Memory B cell (primary cell): ENCODE measurements at regions not wholly inside any gene's neighbourhood (a gene's known extent, or its start where the extent isn't known, plus 50 kb on each side); places are given as distances from the start of the nearest gene placed in this dataset.
A peak's percentile ranks its signal among the peaks of the same experiment; 100 is the strongest.

Experiments
- ATAC-seq: fragments of 150-1000 bp; cut with Tn5 transposase; 2 replicates; pipeline ENCODE4 v1.10.0; 2021; ENCODE audit warnings: low read depth, mild to moderate bottlenecking, moderate library complexity
- DNase-seq, 2 donors: peaks; one replicate each; pipeline ENCODE4 v3.0.0; 2022; ENCODE audit warnings: low spot score in 2 of 2
- H3K27ac Mint-ChIP-seq: one replicate; pipeline ENCODE4 v1.8.0; 2022; ENCODE audit warnings: mild to moderate bottlenecking, moderate library complexity, mixed read lengths
- H3K27me3 Mint-ChIP-seq: one replicate; pipeline ENCODE4 v1.8.0; 2022; ENCODE audit warnings: mixed read lengths
- H3K36me3 Mint-ChIP-seq: one replicate; pipeline ENCODE4 v1.8.0; 2022; ENCODE audit warnings: mild to moderate bottlenecking, mixed read lengths
- H3K4me1 Mint-ChIP-seq: one replicate; pipeline ENCODE4 v1.8.0; 2022; ENCODE audit warnings: mixed read lengths
- H3K4me3 Mint-ChIP-seq: one replicate; pipeline ENCODE4 v1.8.0; 2022; ENCODE audit warnings: mild to moderate bottlenecking, moderate library complexity, mixed read lengths
- H3K9me3 Mint-ChIP-seq: one replicate; pipeline ENCODE4 v1.8.0; 2022; ENCODE audit warnings: mixed read lengths

- H3K36me3 Mint-ChIP-seq, result no peaks in the 10 kb centered on the region
- ATAC-seq, result no peak
- no peak overlapping the region for H3K4me3 Mint-ChIP-seq
- H3K9me3 Mint-ChIP-seq, result no peaks in the 10 kb centered on the region
- no peak overlapping the region for H3K27ac Mint-ChIP-seq
- H3K4me1 Mint-ChIP-seq, result no peaks in the 10 kb centered on the region
- peaks cover 8% of the 10 kb centered on the region for H3K27me3 Mint-ChIP-seq
- DNase-seq, result no peak
Measured at GRCh38 chr3:159848348-159849118, 140.1 kb upstream of the IL12A start.

DNA sequence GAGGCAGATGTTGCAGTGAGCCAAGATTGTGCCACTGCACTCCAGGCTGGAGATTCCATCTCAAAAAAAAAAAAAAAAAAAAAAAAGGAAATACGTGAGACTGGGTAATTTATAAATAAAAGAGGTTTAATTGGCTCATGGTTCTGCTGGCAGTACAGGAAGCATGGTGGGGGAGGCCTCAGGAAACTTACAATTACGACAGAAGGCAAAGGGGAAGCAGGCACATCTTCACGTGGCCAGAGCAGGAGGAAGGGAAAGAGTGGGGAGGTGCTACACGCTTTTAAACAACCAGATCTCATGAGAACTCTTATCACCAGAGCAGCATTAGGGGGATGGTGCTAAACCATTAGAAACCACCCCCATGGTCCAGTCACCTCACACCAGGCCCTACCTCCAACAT is 138.2 kb upstream of the IL12A start:
- Mint-ChIP-seq H3K27ac (no peak overlapping the region), H3K4me3 (no peak overlapping the region), H3K4me1 (no peaks in the 10 kb centered on the region), H3K36me3 (no peaks in the 10 kb centered on the region), H3K27me3 (peaks cover 1% of the 10 kb centered on the region), H3K9me3 (no peaks in the 10 kb centered on the region)
- DNase-seq (no peak), ATAC-seq (no peak)

GRCh38 chr3:159852266-159852665 is 136.4 kb upstream of the IL12A start:
- peaks cover 6% of the 10 kb centered on the region for H3K27me3 Mint-ChIP-seq
- H3K9me3 Mint-ChIP-seq, result no peaks in the 10 kb centered on the region
- H3K4me3 Mint-ChIP-seq, result no peak overlapping the region
- no peaks in the 10 kb centered on the region for H3K36me3 Mint-ChIP-seq
- no peak for ATAC-seq
- peaks cover 5% of the 10 kb centered on the region for H3K4me1 Mint-ChIP-seq
- DNase-seq, result no peak
- no peak overlapping the region for H3K27ac Mint-ChIP-seq

DNA sequence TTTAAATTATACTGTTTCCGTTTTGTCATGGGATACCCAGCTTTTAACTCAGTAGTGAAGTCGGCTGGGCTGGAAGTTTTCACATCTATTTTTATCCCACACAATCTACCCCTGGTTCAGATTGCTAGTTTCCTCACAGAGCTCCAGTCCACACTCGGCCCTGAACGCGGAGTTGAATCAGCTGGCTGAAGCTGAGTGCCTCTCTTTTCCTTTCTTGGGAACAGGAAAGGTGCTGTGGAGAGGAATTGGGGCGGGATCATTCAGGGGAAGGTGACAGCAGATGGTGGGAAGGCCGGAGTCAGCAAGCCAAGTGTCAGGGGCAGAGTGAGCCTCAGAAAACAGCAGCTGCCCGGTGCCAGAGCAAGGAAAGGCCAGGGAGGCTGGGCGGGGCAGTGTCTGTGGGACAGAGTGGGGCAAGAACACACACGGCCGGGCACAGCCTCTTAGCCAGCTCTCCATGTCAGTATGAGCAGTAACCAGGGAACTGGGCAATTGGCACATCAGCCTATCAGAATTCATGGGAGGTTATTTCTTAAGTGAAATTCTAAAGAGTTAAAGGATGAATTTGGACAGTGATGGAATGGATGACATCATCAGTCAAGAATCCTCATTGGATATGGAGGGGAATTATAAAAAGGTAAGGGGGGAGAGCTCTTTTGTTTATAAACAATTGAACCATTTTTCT is 135.7 kb upstream of the IL12A start:
- H3K4me3 Mint-ChIP-seq, result no peak overlapping the region
- no peaks in the 10 kb centered on the region for H3K36me3 Mint-ChIP-seq
- H3K4me1 Mint-ChIP-seq, result peaks cover 6% of the 10 kb centered on the region
- DNase-seq (no peak), ATAC-seq (no peak)
- peaks cover 6% of the 10 kb centered on the region for H3K27me3 Mint-ChIP-seq
- H3K27ac Mint-ChIP-seq, result no peak overlapping the region
- H3K9me3 Mint-ChIP-seq, result no peaks in the 10 kb centered on the region

DNA sequence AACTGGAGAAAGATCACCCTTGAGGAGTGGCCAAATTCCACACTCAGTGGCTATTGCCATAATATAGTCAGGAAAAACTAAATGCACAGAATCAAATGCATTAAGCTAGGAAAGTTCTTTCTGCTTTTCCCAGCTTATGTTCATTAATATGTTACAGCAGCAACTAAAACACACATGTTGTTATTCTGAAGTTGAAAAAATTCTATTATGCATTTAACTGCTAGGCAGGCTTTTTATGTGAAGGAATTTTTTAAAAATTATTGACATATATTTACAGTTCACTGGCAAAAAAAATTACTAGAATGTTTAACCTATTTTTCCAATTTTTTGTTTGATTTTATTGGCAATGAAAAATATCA is 135.2 kb upstream of the IL12A start:
- Mint-ChIP-seq H3K27me3 (peaks cover 6% of the 10 kb centered on the region), H3K36me3 (no peaks in the 10 kb centered on the region), H3K4me3 (no peak overlapping the region)

GRCh38 chr3:159854500-159855124 is 134.0 kb upstream of the IL12A start:
- H3K4me3 Mint-ChIP-seq, result no peak overlapping the region
- peaks cover 6% of the 10 kb centered on the region for H3K27me3 Mint-ChIP-seq
- no peaks in the 10 kb centered on the region for H3K36me3 Mint-ChIP-seq
- H3K4me1 Mint-ChIP-seq, result peaks cover 6% of the 10 kb centered on the region
- no peak overlapping the region for H3K27ac Mint-ChIP-seq
- H3K9me3 Mint-ChIP-seq, result no peaks in the 10 kb centered on the region
- DNase-seq (no peak), ATAC-seq (no peak)

More for the DNA sequence above, 135.2 kb upstream of the IL12A start:
- Mint-ChIP-seq H3K4me1 (peaks cover 6% of the 10 kb centered on the region), H3K9me3 (no peaks in the 10 kb centered on the region), H3K27ac (no peak overlapping the region)
- DNase-seq, result no peak
- no peak for ATAC-seq

GRCh38 chr3:159855599-159856346 is 132.9 kb upstream of the IL12A start:
- H3K4me3 Mint-ChIP-seq, result no peak overlapping the region
- H3K36me3 Mint-ChIP-seq, result no peaks in the 10 kb centered on the region
- no peaks in the 10 kb centered on the region for H3K9me3 Mint-ChIP-seq
- H3K27ac Mint-ChIP-seq, result no peak overlapping the region
- no peak for DNase-seq
- H3K4me1 Mint-ChIP-seq, result peaks cover 6% of the 10 kb centered on the region
- peaks cover 6% of the 10 kb centered on the region for H3K27me3 Mint-ChIP-seq
- ATAC-seq, result no peak

- peak; percentile 34 for ATAC-seq
- Mint-ChIP-seq H3K4me3 (no peak overlapping the region), H3K9me3 (no peaks in the 10 kb centered on the region), H3K27me3 (peaks cover 6% of the 10 kb centered on the region), H3K27ac (no peak overlapping the region), H3K36me3 (no peaks in the 10 kb centered on the region), H3K4me1 (peaks cover 7% of the 10 kb centered on the region)
- no peak for DNase-seq
Measured at GRCh38 chr3:159856590-159857104, 132.0 kb upstream of the IL12A start.

DNA sequence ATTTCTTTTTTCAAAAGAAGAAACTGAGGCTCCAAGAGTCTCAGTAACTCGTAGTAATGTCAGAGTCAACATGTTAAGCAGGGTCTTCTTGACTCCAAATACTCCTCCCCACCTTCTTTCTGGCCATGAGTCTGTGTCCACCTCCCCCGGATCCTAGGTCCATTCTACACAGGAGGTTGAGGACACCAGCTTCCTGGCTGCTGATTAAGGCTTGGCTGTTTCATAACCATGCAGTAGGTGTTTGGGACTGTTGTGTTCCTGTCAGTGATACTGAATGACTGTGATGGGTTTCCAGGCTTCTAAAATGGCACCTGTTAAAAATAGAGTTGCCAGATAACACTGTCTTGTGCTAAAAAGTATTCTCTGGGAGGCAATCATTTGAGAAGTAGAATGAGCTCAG is 130.8 kb upstream of the IL12A start:
- H3K4me3 Mint-ChIP-seq, result no peak overlapping the region
- H3K36me3 Mint-ChIP-seq, result no peaks in the 10 kb centered on the region
- H3K4me1 Mint-ChIP-seq, result peaks cover 7% of the 10 kb centered on the region
- no peak for ATAC-seq
- H3K27me3 Mint-ChIP-seq, result peaks cover 6% of the 10 kb centered on the region
- H3K27ac Mint-ChIP-seq, result no peak overlapping the region
- DNase-seq, result no peak
- H3K9me3 Mint-ChIP-seq, result no peaks in the 10 kb centered on the region

DNA sequence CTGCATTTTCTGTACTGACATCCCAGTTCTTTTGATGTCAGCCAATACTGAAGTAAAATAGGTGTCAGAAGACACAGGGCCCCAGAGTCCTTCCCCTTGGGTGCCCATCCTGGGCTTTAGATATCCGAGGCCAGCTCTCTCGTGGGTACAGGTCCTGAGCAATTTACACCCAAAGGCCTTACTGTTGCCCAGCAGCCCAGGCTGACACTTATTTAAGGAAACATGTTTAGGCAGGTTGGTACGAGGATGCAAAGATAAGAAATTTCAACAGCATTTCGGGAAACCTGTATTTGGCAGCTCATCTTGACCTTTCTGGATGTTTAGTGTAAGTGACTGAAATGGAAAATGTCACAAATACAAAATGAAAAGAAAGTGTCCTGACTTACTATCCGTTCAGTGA is 130.0 kb upstream of the IL12A start:
- no peak for ATAC-seq
- peaks cover 6% of the 10 kb centered on the region for H3K27me3 Mint-ChIP-seq
- no peaks in the 10 kb centered on the region for H3K9me3 Mint-ChIP-seq
- no peaks in the 10 kb centered on the region for H3K36me3 Mint-ChIP-seq
- no peak for DNase-seq
- H3K4me3 Mint-ChIP-seq, result no peak overlapping the region
- H3K27ac Mint-ChIP-seq, result no peak overlapping the region
- H3K4me1 Mint-ChIP-seq, result peaks cover 7% of the 10 kb centered on the region

- peaks cover 5% of the 10 kb centered on the region for H3K27me3 Mint-ChIP-seq
- ATAC-seq, result no peak
- peaks cover 7% of the 10 kb centered on the region for H3K4me1 Mint-ChIP-seq
- H3K27ac Mint-ChIP-seq, result no peak overlapping the region
- no peak for DNase-seq
- H3K9me3 Mint-ChIP-seq, result no peaks in the 10 kb centered on the region
- H3K4me3 Mint-ChIP-seq, result no peak overlapping the region
- no peaks in the 10 kb centered on the region for H3K36me3 Mint-ChIP-seq
Measured at GRCh38 chr3:159859424-159859823, 129.2 kb upstream of the IL12A start.

GRCh38 chr3:159859836-159860235 is 128.8 kb upstream of the IL12A start:
- peaks cover 7% of the 10 kb centered on the region for H3K4me1 Mint-ChIP-seq
- H3K9me3 Mint-ChIP-seq, result no peaks in the 10 kb centered on the region
- H3K27ac Mint-ChIP-seq, result no peak overlapping the region
- H3K4me3 Mint-ChIP-seq, result no peak overlapping the region
- no peaks in the 10 kb centered on the region for H3K36me3 Mint-ChIP-seq
- ATAC-seq (no peak), DNase-seq (no peak)
- H3K27me3 Mint-ChIP-seq, result peaks cover 5% of the 10 kb centered on the region

DNA sequence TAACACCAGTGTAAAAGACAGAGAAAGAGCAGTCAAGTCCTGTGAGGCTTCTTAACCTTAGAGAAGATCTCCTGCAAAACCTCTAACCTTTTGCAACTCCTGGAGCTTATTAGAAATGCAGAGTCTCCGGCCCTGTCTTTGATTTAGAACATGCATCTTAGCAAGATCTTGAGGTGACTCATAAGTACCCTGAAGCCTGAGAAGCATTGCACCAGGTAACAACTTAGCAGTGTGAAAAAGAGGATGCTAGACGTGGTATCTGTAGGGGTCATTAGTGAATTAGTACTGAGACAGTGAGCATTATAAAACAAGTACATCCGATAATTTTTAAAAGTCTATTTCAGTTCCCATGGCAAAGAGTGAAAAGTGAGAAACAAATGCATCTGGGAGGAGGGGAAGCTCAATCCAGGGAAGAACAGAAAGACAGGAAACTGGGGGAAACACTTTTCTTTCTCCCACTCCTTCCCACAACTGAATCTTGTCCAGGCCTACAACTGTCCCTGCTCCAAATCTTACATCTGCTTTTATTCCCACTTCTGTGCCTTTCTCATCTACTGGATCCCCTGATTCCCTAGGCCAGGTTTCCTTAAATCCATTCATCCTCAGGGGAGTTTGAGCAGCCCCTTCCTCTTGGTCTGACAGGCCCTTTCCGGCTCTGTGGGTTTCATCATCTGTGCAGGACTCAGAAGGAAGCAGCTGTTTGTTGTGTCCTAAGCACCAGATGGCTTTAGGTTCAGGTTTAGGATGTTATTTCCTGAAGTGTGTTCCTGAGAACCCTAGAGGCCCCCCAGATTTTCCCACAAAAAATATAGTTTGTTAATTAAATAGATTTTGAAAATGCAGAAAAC is 128.1 kb upstream of the IL12A start:
- H3K27me3 Mint-ChIP-seq, result peaks cover 5% of the 10 kb centered on the region
- H3K4me3 Mint-ChIP-seq, result no peak overlapping the region
- H3K27ac Mint-ChIP-seq, result no peak overlapping the region
- no peaks in the 10 kb centered on the region for H3K36me3 Mint-ChIP-seq
- no peaks in the 10 kb centered on the region for H3K9me3 Mint-ChIP-seq
- ATAC-seq (no peak), DNase-seq (no peak)
- H3K4me1 Mint-ChIP-seq, result peaks cover 7% of the 10 kb centered on the region
